Heart left ventricle (tissue), 13 donors: ENCODE measurements at regions not wholly inside any gene's neighbourhood (a gene's known extent, or its start where the extent isn't known, plus 50 kb on each side); places are given as distances from the start of the nearest gene placed in this dataset.

Experiments
- CTCF ChIP-seq, 12 donors: fragments of 200-600 bp; sonication (generic) in 4 of 12; IDR thresholded peaks; one replicate each; pipeline versions ENCODE4 v1.5.0 to v1.8.0; 2018 to 2022; ENCODE audit warnings: antibody characterized with exemption in 12 of 12, mild to moderate bottlenecking in 5 of 12
- POLR2A ChIP-seq, 2 donors: fragments of 450-650 bp; IDR thresholded peaks; one replicate each; pipeline ENCODE4 v1.6.1; 2017; ENCODE audit warnings: antibody characterized with exemption in 2 of 2, mild to moderate bottlenecking in 2 of 2, moderate library complexity in 2 of 2
- donor health status: ischemic (EF 13 %, LVEDD 7.1; RV severe dilation, severe dysfunction).
- donor health status: DM: no; HTN: yes; CAD: no.
- donor health status: DM: no; HTN: no; CAD: no.
- donor health status: ischemic (EF 25% LVEDD 6.9; RV normal size, moderate dysfunction).
- donor health status: ischemic (EF 25% LVEDD 5.7; RV mildly dilated, moderate dysfunction).
- donor health status: ischemic (EF 35%, LVEDD 5.7; RV mildly dilated, moderate dysfunction).
- donor health status: nonischemic (EF 11% LVEDD 7.7; RV severe dilation, severe dysfunction).
- donor health status: DM: yes; HTN: yes; CAD: no.
- donor health status: PGD.
- donor health status: ischemic (EF 29% LVEDD 5.4; RV normal size, mild dysfunction).
- donor health status: nonischemic (EF 23%, LVEDD 6.1; RV moderate dilation, normal function).

DNA sequence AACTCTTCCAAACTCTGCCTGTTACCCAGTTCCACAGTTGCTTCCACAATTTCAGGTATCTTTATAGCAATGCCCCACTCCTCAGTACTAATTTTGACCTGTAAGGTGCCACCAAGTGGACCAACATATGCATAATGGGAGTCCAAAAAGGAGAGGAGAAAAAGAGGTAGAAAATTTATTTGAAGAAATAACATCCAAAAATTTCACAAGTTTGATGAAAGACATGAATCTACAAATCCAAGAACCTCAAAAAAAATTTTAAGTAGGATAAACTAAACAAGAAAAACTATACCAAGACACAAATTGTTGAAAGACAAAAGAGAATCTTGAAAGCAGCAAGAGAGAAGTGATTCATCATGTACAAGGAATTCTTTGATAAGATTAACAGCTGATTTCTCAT, 79.8 kb downstream of the BARX1 start:
- TF ChIP-seq CTCF (IDR thresholded peaks at IDR 0.05) (no peak), POLR2A (IDR thresholded peaks at IDR 0.05) (no peak)
